ENCODE measurements at regions not wholly inside any gene's neighbourhood (a gene's known extent, or its start where the extent isn't known, plus 50 kb on each side); places are given as distances from the start of the nearest gene placed in this dataset.

DNA sequence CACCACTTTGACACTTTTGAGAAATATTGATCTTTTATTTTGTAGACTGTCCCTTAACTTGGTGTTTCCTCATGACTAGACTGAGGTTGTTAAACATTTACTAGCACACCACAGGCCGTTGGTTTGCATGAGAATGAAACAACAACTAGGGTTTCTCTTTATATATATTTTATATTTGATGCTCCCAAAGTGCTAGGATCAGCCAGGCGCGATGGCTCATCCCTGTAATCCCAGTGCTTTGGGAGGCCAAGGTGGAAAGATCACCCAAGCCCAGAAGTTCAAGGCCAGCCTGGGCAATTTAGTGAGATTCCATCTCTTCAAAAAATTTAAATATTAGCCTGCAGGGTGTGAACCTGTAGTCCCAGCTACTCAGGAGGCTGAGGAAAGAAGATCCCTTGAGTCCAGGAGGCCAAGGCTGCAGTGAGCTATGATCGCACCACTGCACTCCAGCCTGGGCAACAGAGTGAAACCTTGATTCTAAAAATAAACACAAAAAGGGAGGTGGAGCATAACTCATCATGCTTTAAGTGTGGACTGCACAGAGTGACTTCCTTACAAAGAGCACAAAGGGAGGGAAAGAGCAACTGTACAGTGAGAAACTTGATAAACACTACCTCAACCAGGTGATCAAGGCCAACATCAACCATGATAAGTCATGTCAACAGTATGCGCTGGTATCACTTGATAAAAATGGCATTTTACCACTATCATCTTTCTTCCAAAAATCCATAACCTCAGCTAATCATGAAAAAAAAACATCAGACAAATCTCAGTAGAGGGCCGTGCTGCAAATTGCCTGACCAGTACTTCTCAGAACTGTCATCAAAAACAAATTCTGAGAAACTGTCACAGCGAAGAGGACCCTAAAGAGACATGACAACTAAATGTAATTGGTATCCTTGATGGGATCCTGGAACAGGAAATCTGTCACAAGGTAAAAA, 72.8 kb upstream of the ATF7IP2 start:
- Histone ChIP-seq H3K9ac (no peak overlapping the region), H2AFZ (no peak overlapping the region), H3K79me2 (ENCODE audit: insufficient read depth) (no peaks in the 10 kb centered on the region), H3K36me3 (ENCODE audit: low read depth) (no peaks in the 10 kb centered on the region), H3F3A (ENCODE audit: insufficient read depth) (no peaks in the 10 kb centered on the region), H3K9me3 (ENCODE audit: low read depth) (no peaks in the 10 kb centered on the region), H3K27ac (no peak overlapping the region), H3K4me1 (ENCODE audit: insufficient read depth) (no peaks in the 10 kb centered on the region), H3K27me3 (replicated peaks; ENCODE audit: insufficient read depth) (no peaks in the 10 kb centered on the region), H4K20me1 (ENCODE audit: insufficient read depth) (no peaks in the 10 kb centered on the region), H3K9me2 (ENCODE audit: insufficient read depth) (no peaks in the 10 kb centered on the region), H3K4me3 (no peak overlapping the region), H3K4me2 (ENCODE audit: unreplicated experiment) (no peak overlapping the region)
- WGBS, 2 experiments (ENCODE audit: low coverage in 1 of 2, low lambda C conversion rate in 2 of 2, missing lambda C conversion rate in 2 of 2) = 52 to 55% methylated on average over 7 of the region's 7 CpGs
- TF ChIP-seq EZH2 (IDR thresholded peaks at IDR 0.05; ENCODE audit: insufficient read depth, poor library complexity, severe bottlenecking) (no peak), EZH2phosphoT487 (IDR thresholded peaks at IDR 0.05; ENCODE audit: insufficient read depth, low read depth) (no peak)
- in situ Hi-C loops (cut with MboI) = no loop called here
- DNase-seq = no peak

DNA sequence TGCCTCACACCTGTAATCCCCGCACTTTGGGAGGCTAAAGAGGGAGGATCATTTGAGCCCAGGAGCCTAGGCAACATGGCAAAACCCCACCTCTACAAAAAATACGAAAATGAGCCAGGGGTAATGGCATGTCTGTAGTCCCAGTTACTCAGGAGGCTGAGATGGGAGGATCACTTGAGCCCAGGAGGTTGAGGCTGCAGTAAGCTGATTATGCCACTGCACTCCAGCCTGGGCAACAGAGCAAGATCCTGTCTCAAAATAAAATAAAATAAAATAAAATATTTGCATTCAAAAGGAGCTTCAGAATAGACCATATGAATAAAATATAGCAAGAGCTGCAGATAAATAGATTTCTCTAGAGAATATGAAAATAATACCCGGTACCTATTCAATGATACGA, 71.5 kb upstream of the ATF7IP2 start:
- no peak overlapping the region for H3K9ac ChIP-seq
- in situ Hi-C loops (cut with MboI) = no loop called here
- no peak overlapping the region for H3K4me2 ChIP-seq (ENCODE audit: unreplicated experiment)
- H4K20me1 ChIP-seq (ENCODE audit: insufficient read depth) = no peaks in the 10 kb centered on the region
- no peak overlapping the region for H2AFZ ChIP-seq
- no peaks in the 10 kb centered on the region for H3K9me2 ChIP-seq (ENCODE audit: insufficient read depth)
- no peaks in the 10 kb centered on the region for H3K79me2 ChIP-seq (ENCODE audit: insufficient read depth)
- no peaks in the 10 kb centered on the region for H3K9me3 ChIP-seq (ENCODE audit: low read depth)
- H3K36me3 ChIP-seq (ENCODE audit: low read depth) = no peaks in the 10 kb centered on the region
- H3F3A ChIP-seq (ENCODE audit: insufficient read depth) = no peaks in the 10 kb centered on the region
- H3K4me3 ChIP-seq = no peak overlapping the region
- H3K27ac ChIP-seq = no peak overlapping the region
- DNase-seq = no peak
- 27 to 32% methylated on average over 4 of the region's 4 CpGs for WGBS, 2 experiments (ENCODE audit: low coverage in 1 of 2, low lambda C conversion rate in 2 of 2, missing lambda C conversion rate in 2 of 2)
- no peak for TF ChIP-seq EZH2phosphoT487 (IDR thresholded peaks at IDR 0.05; ENCODE audit: insufficient read depth, low read depth)
- TF ChIP-seq EZH2 (IDR thresholded peaks at IDR 0.05; ENCODE audit: insufficient read depth, poor library complexity, severe bottlenecking) = no peak
- H3K4me1 ChIP-seq (ENCODE audit: insufficient read depth) = no peaks in the 10 kb centered on the region
- H3K27me3 ChIP-seq (replicated peaks; ENCODE audit: insufficient read depth) = no peaks in the 10 kb centered on the region

DNA sequence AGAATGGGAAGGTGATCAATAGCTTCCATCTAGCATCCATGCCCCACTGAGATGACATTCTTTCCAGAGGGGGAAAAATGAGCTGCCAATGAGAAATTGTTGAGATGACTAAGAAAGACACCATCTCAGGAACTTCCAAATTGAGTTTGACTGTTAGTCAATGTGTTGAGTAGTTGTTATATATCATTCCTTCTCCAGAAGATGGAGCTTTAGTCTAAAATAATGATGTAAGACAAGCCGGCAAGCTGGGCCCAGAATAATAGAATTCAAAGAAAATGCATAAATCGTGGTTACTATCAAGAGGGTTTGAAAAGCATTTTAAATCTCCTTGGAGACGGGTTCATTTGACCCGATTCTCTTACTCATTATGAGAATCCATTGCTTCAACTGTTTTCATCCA, 71.0 kb upstream of the ATF7IP2 start:
- Histone ChIP-seq H3K4me2 (ENCODE audit: unreplicated experiment) (no peak overlapping the region), H3K27ac (no peak overlapping the region), H2AFZ (no peak overlapping the region), H3K4me3 (no peak overlapping the region), H3K36me3 (ENCODE audit: low read depth) (no peaks in the 10 kb centered on the region), H3K4me1 (ENCODE audit: insufficient read depth) (no peaks in the 10 kb centered on the region), H3K79me2 (ENCODE audit: insufficient read depth) (no peaks in the 10 kb centered on the region), H3K27me3 (replicated peaks; ENCODE audit: insufficient read depth) (no peaks in the 10 kb centered on the region), H3K9me3 (ENCODE audit: low read depth) (no peaks in the 10 kb centered on the region), H4K20me1 (ENCODE audit: insufficient read depth) (no peaks in the 10 kb centered on the region), H3K9ac (no peak overlapping the region), H3K9me2 (ENCODE audit: insufficient read depth) (no peaks in the 10 kb centered on the region), H3F3A (ENCODE audit: insufficient read depth) (no peaks in the 10 kb centered on the region)
- TF ChIP-seq EZH2 (IDR thresholded peaks at IDR 0.05; ENCODE audit: insufficient read depth, poor library complexity, severe bottlenecking) (no peak), EZH2phosphoT487 (IDR thresholded peaks at IDR 0.05; ENCODE audit: insufficient read depth, low read depth) (no peak)
- DNase-seq = peak; percentile 24
- in situ Hi-C loops (cut with MboI) = no loop called here
- WGBS, 2 experiments (ENCODE audit: low coverage in 1 of 2, low lambda C conversion rate in 2 of 2, missing lambda C conversion rate in 2 of 2) = 6 to 13% methylated on average over 4 of the region's 4 CpGs

DNA sequence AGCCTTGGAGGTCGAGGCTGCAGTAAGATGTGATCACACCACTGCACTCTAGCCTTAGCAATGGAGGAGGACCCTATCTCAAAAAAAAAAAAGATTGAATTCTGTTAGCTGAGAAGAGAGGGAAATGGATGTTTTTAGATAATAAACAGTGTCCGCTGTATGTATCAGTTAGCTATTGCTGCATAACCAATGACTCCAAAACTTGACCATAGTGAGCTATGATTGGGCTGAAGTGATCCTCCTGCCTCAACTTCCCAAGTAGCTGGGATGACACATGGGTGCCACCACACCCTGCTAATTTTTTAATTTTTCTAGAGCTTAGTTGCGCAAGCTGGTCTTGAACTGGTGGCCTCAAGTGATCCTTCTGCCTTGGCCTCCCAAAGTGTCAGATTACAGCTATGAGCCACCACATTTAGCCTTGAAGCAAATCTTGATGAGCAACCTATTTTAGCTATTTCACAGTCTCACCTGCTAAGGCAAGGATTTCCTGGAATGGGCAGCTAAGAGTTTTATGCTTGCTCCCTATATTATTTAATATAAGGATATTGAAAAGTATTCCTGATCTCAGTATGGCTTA, 68.3 kb upstream of the ATF7IP2 start:
- Histone ChIP-seq H4K20me1 (ENCODE audit: insufficient read depth) (no peaks in the 10 kb centered on the region), H3F3A (ENCODE audit: insufficient read depth) (no peaks in the 10 kb centered on the region), H3K9ac (no peak overlapping the region), H3K4me1 (ENCODE audit: insufficient read depth) (no peaks in the 10 kb centered on the region), H2AFZ (no peak overlapping the region), H3K27ac (no peak overlapping the region), H3K9me2 (ENCODE audit: insufficient read depth) (no peaks in the 10 kb centered on the region), H3K36me3 (ENCODE audit: low read depth) (no peaks in the 10 kb centered on the region), H3K27me3 (replicated peaks; ENCODE audit: insufficient read depth) (no peaks in the 10 kb centered on the region), H3K9me3 (ENCODE audit: low read depth) (no peaks in the 10 kb centered on the region), H3K4me2 (ENCODE audit: unreplicated experiment) (no peak overlapping the region), H3K79me2 (ENCODE audit: insufficient read depth) (no peaks in the 10 kb centered on the region), H3K4me3 (no peak overlapping the region)
- 49 to 50% methylated on average over 3 of the region's 3 CpGs for WGBS, 2 experiments (ENCODE audit: low coverage in 1 of 2, low lambda C conversion rate in 2 of 2, missing lambda C conversion rate in 2 of 2)
- no peak for DNase-seq
- in situ Hi-C loops (cut with MboI) = no loop called here
- TF ChIP-seq EZH2 (IDR thresholded peaks at IDR 0.05; ENCODE audit: insufficient read depth, poor library complexity, severe bottlenecking) = no peak
- no peak for TF ChIP-seq EZH2phosphoT487 (IDR thresholded peaks at IDR 0.05; ENCODE audit: insufficient read depth, low read depth)

Data from GM23248 (cell line).